ENCODE measurements at regions not wholly inside any gene's neighbourhood (a gene's known extent, or its start where the extent isn't known, plus 50 kb on each side); places are given as distances from the start of the nearest gene placed in this dataset.

- TF ChIP-seq CTCF (IDR thresholded peaks at IDR 0.05; ENCODE audit: low read depth, low read length, poor library complexity, severe bottlenecking): no peak
- TF ChIP-seq EZH2phosphoT487 (IDR thresholded peaks at IDR 0.05; ENCODE audit: borderline replicate concordance, low read length): no peak
These were observed 694.3 kb downstream of the MCTP2 start for GRCh38 chr15:94925680-94926079.

Measured in DOHH2 (cell line).